CD14-positive monocyte (primary cell): ENCODE measurements at regions not wholly inside any gene's neighbourhood (a gene's known extent, or its start where the extent isn't known, plus 50 kb on each side); places are given as distances from the start of the nearest gene placed in this dataset.

Source experiments
- DNase-seq, 3 donors: peaks; one replicate each; pipeline ENCODE4 v3.0.0-alpha.2; 2011 to 2022
- H2AFZ ChIP-seq: 2 replicates; pipeline ENCODE4 v1.6.0; 2012; ENCODE audit warnings: mild to moderate bottlenecking, low read depth, low read length, inconsistent platforms; ENCODE audit not compliant: insufficient read depth, poor library complexity, severe bottlenecking
- H3K27ac ChIP-seq, 2 donors: 1 replicate in 1 of 2; 2 replicates in 1 of 2; pipeline ENCODE4 v1.5.1; 2012 to 2013; ENCODE audit warnings: low read length in 2 of 2, control low read depth in 1 of 2, inconsistent platforms in 1 of 2, low read depth in 1 of 2, mild to moderate bottlenecking in 1 of 2
- H3K27me3 ChIP-seq, 2 donors: one replicate each; pipeline versions ENCODE4 v1.6.0 to v1.6.1; 2011 to 2013; ENCODE audit warnings: low read length in 2 of 2; ENCODE audit not compliant: control insufficient read depth in 2 of 2, insufficient read depth in 2 of 2
- H3K36me3 ChIP-seq, 2 donors: replicated peaks in 1 of 2; 1 replicate in 1 of 2; 2 replicates in 1 of 2; pipeline versions ENCODE4 v1.5.1 to v1.6.1; 2012 to 2013; ENCODE audit warnings: low read length in 2 of 2, control low read depth in 1 of 2, inconsistent platforms in 1 of 2, mild to moderate bottlenecking in 1 of 2; ENCODE audit not compliant: insufficient read depth in 2 of 2, control insufficient read depth in 1 of 2
- H3K4me1 ChIP-seq, 2 donors: 1 replicate in 1 of 2; 2 replicates in 1 of 2; pipeline versions ENCODE4 v1.5.1 to v1.6.1; 2012 to 2013; ENCODE audit warnings: low read length in 2 of 2, control low read depth in 1 of 2, inconsistent platforms in 1 of 2, mild to moderate bottlenecking in 1 of 2, moderate library complexity in 1 of 2; ENCODE audit not compliant: insufficient read depth in 2 of 2, control insufficient read depth in 1 of 2
- H3K4me2 ChIP-seq: replicated peaks from 2 replicates; pipeline ENCODE3; 2012; ENCODE audit warnings: low read length, moderate library complexity, mild to moderate bottlenecking; ENCODE audit not compliant: poor library complexity, severe bottlenecking; ENCODE audit errors: extremely low read depth
- H3K4me3 ChIP-seq, 3 experiments: fragments of 200-600 bp in 1 of 3; sonication (generic) in 1 of 3; replicated peaks in 1 of 3; 1 replicate in 2 of 3; 2 replicates in 1 of 3; pipeline ENCODE4 v1.5.1; 2011 to 2013; ENCODE audit warnings: low read length in 3 of 3, mild to moderate bottlenecking in 3 of 3, control low read depth in 2 of 3, low read depth in 2 of 3, inconsistent platforms in 1 of 3, moderate library complexity in 1 of 3
- H3K79me2 ChIP-seq: 2 replicates; pipeline ENCODE4 v1.6.0; 2012; ENCODE audit warnings: mild to moderate bottlenecking, control low read depth, inconsistent platforms, low read length, moderate library complexity; ENCODE audit not compliant: insufficient read depth
- H3K9ac ChIP-seq: 2 replicates; pipeline ENCODE4 v1.6.0; 2017; ENCODE audit warnings: low read length, mild to moderate bottlenecking; ENCODE audit not compliant: insufficient read depth, poor library complexity, severe bottlenecking
- H3K9me3 ChIP-seq, 2 donors: replicated peaks in 1 of 2; 1 replicate in 1 of 2; 2 replicates in 1 of 2; pipeline versions ENCODE4 v1.5.1 to v1.6.1; 2012 to 2013; ENCODE audit warnings: low read length in 2 of 2, control low read depth in 1 of 2; ENCODE audit not compliant: control insufficient read depth in 1 of 2, insufficient read depth in 1 of 2
- H4K20me1 ChIP-seq: 2 replicates; pipeline ENCODE4 v1.6.0; 2012; ENCODE audit warnings: mild to moderate bottlenecking, low read length, control low read depth, moderate library complexity; ENCODE audit not compliant: insufficient read depth
- H3K27ac Mint-ChIP-seq, 7 donors: one replicate each; pipeline ENCODE4 v1.8.0; 2020; ENCODE audit warnings: mild to moderate bottlenecking in 7 of 7, mixed read lengths in 7 of 7, moderate library complexity in 6 of 7, inconsistent platforms in 2 of 7
- H3K27me3 Mint-ChIP-seq, 3 donors: one replicate each; pipeline ENCODE4 v1.8.0; 2021 to 2022; ENCODE audit warnings: low read depth in 3 of 3, mild to moderate bottlenecking in 3 of 3, mixed read lengths in 3 of 3, moderate library complexity in 3 of 3, inconsistent platforms in 1 of 3
- H3K36me3 Mint-ChIP-seq, 2 donors: one replicate each; pipeline ENCODE4 v1.8.0; 2020; ENCODE audit warnings: mixed read lengths in 2 of 2, inconsistent platforms in 1 of 2, mild to moderate bottlenecking in 1 of 2
- H3K4me1 Mint-ChIP-seq: one replicate; pipeline ENCODE4 v1.8.0; 2020; ENCODE audit warnings: mild to moderate bottlenecking, mixed read lengths
- H3K4me3 Mint-ChIP-seq, 2 donors: one replicate each; pipeline ENCODE4 v1.8.0; 2020; ENCODE audit warnings: mild to moderate bottlenecking in 2 of 2, mixed read lengths in 2 of 2, moderate library complexity in 1 of 2
- H3K9me3 Mint-ChIP-seq, 7 donors: one replicate each; pipeline ENCODE4 v1.8.0; 2020 to 2022; ENCODE audit warnings: mixed read lengths in 7 of 7, mild to moderate bottlenecking in 6 of 7, moderate library complexity in 6 of 7, inconsistent platforms in 2 of 7
- WGBS: methylation state at CpG from one replicate; pipeline ENCODE4 v1.1.5; 2013; ENCODE audit warnings: missing lambda C conversion rate; ENCODE audit not compliant: insufficient coverage; 5-methylcytosine and 5-hydroxymethylcytosine counted together
- intact Hi-C, 2 donors: fragments of 100-400 bp; cut with micrococcal nuclease; formaldehyde crosslinking; loops; one replicate each; pipeline versions ENCODE4 v1.15.0 to v1.15.1; 2023
- TF ChIP-seq, protein P1 (sequence below): fragments of 200-600 bp; IDR thresholded peaks from one replicate; pipeline ENCODE4 v1.8.0; 2022; ENCODE audit warnings: antibody characterized with exemption, mild to moderate bottlenecking

DNA sequence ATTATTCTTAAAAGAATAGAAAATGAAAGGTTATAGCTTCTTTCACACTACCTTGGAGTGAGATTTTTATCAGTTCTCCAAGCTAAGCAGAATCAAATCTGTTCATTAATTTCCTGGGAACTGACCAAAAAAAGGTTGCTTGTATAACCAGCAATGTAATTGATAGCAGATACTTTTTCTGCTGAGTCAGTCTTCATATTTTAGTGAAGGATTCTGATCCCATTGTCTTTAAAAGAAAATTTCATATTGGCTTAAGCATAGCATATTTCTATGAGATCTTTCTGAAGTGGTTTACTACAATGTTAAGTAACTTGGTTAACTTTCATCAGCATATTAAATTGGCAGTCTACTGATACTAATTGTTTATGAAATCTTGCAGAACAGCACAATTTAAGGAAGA, 338.0 kb downstream of the TMX3 start:
- no peaks in the 10 kb centered on the region for H3K27me3 Mint-ChIP-seq
- Histone ChIP-seq H3K9me3 (no peaks in the 10 kb centered on the region), H3K79me2 (no peaks in the 10 kb centered on the region), H3K27me3 (no peaks in the 10 kb centered on the region), H3K4me2 (no peak overlapping the region), H3K4me1 (no peaks in the 10 kb centered on the region), H4K20me1 (no peaks in the 10 kb centered on the region), H2AFZ (no peak overlapping the region), H3K36me3 (no peaks in the 10 kb centered on the region), H3K27ac (no peak overlapping the region), H3K4me3 (no peak overlapping the region), H3K9ac (no peak overlapping the region)
- H3K9me3 Mint-ChIP-seq = peaks cover 0 to 2% (median 0%) of the 10 kb centered on the region in 7 donors
- TF ChIP-seq, protein P1, sequence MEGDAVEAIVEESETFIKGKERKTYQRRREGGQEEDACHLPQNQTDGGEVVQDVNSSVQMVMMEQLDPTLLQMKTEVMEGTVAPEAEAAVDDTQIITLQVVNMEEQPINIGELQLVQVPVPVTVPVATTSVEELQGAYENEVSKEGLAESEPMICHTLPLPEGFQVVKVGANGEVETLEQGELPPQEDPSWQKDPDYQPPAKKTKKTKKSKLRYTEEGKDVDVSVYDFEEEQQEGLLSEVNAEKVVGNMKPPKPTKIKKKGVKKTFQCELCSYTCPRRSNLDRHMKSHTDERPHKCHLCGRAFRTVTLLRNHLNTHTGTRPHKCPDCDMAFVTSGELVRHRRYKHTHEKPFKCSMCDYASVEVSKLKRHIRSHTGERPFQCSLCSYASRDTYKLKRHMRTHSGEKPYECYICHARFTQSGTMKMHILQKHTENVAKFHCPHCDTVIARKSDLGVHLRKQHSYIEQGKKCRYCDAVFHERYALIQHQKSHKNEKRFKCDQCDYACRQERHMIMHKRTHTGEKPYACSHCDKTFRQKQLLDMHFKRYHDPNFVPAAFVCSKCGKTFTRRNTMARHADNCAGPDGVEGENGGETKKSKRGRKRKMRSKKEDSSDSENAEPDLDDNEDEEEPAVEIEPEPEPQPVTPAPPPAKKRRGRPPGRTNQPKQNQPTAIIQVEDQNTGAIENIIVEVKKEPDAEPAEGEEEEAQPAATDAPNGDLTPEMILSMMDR = no peak
- intact Hi-C loops = no loop called here
- no peak overlapping the region for H3K4me3 Mint-ChIP-seq
- H3K4me1 Mint-ChIP-seq = no peaks in the 10 kb centered on the region
- no peaks in the 10 kb centered on the region for H3K36me3 Mint-ChIP-seq
- DNase-seq = no peak
- no peak overlapping the region for H3K27ac Mint-ChIP-seq

DNA sequence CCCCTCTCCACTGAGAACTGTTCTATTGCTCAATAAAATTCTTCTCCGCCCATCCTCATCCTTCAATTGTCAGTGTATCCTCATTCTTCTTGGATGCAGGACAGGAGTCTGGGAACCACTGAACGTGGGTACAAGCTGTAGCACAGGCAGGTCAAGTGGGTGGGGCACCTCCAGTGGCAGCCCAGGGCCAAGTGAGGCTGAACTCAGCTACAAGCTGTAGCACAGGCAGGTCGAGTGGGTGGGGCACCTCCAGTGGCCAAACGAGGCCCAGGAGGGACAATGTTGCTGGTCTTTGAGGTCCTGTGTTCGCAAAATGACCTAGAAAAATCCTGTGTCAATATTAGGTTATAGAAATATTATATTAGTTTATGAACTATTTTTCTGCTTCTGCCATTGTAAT, 352.0 kb downstream of the TMX3 start:
- Histone ChIP-seq H3K4me3 (no peak overlapping the region), H3K79me2 (no peaks in the 10 kb centered on the region), H3K9ac (no peak overlapping the region), H3K27ac (no peak overlapping the region), H2AFZ (no peak overlapping the region), H3K27me3 (no peaks in the 10 kb centered on the region), H4K20me1 (no peaks in the 10 kb centered on the region), H3K4me2 (no peak overlapping the region), H3K4me1 (no peaks in the 10 kb centered on the region), H3K36me3 (no peaks in the 10 kb centered on the region), H3K9me3 (peaks cover 4% of the 10 kb centered on the region in 2 donors)
- no peak overlapping the region for H3K27ac Mint-ChIP-seq
- TF ChIP-seq, protein P1 = no peak
- intact Hi-C loops = no loop called here
- WGBS = 70% methylated on average over 3 of the region's 5 CpGs
- no peaks in the 10 kb centered on the region for H3K4me1 Mint-ChIP-seq
- peaks cover 0 to 6% (median 2%) of the 10 kb centered on the region in 7 donors for H3K9me3 Mint-ChIP-seq
- no peak overlapping the region for H3K4me3 Mint-ChIP-seq
- no peak for DNase-seq
- H3K27me3 Mint-ChIP-seq = no peaks in the 10 kb centered on the region
- no peaks in the 10 kb centered on the region for H3K36me3 Mint-ChIP-seq
